Activated CD8-positive, alpha-beta memory T cell treated with anti-CD3 and anti-CD28 coated beads, Interleukin-2, amount 10 ng/mL, durations not matched to agents 7 days and 5 days (primary cell): ENCODE measurements at regions not wholly inside any gene's neighbourhood (a gene's known extent, or its start where the extent isn't known, plus 50 kb on each side); places are given as distances from the start of the nearest gene placed in this dataset.
"Not testable (repeated sequence)": the region's sequence is repeated elsewhere in the genome, so short reads cannot be mapped to it uniquely, and the experiment has no call there.

ENCODE experiments used
- ATAC-seq: fragments of 150-1000 bp; cut with Tn5 transposase; one replicate; pipeline ENCODE4 v1.10.0; 2021; ENCODE audit warnings: moderate library complexity
- CTCF ChIA-PET: fragments of 350-600 bp; sonication (Branson Sonifier 250); formaldehyde crosslinking; loops from one replicate; lab custom pipeline; 2021; ENCODE audit warnings: antibody characterized with exemption; lab: Charles Lee
- DNase-seq: peaks from one replicate; pipeline ENCODE4 v3.0.0-alpha.2; 2020
- H3K27ac Mint-ChIP-seq: one replicate; pipeline ENCODE4 v1.8.0; 2021; ENCODE audit warnings: mild to moderate bottlenecking, mixed read lengths
- H3K27me3 Mint-ChIP-seq: one replicate; pipeline ENCODE4 v1.8.0; 2021; ENCODE audit warnings: mixed read lengths
- H3K36me3 Mint-ChIP-seq: one replicate; pipeline ENCODE4 v1.8.0; 2021; ENCODE audit warnings: mild to moderate bottlenecking, mixed read lengths
- H3K4me1 Mint-ChIP-seq: one replicate; pipeline ENCODE4 v1.8.0; 2021; ENCODE audit warnings: mixed read lengths
- H3K4me3 Mint-ChIP-seq: one replicate; pipeline ENCODE4 v1.8.0; 2021; ENCODE audit warnings: mild to moderate bottlenecking, moderate library complexity, mixed read lengths
- H3K9me3 Mint-ChIP-seq: one replicate; pipeline ENCODE4 v1.8.0; 2022; ENCODE audit warnings: low read depth, mixed read lengths

DNA sequence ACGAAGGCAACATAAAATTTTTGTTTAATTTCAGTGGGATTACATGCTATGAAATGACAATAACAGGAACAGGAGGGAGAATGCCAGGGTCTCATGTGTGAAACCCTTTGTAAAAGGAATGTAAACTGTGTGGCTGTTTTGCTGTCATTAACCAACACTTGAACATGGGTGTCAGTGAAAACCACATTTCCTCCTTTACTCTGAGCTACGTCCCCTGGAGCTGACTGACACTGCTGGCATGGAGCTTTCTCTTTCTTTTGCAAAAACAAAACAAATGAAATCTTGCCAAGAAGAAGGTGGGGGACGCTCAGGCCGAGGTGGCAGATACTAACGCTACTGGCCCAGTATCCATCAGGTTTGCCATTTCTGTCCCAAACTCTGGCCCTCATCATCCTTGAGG lies 121.4 kb downstream of the DMRT2 start:
- Mint-ChIP-seq H3K36me3 (no peaks in the 10 kb centered on the region), H3K9me3 (no peaks in the 10 kb centered on the region), H3K27me3 (no peaks in the 10 kb centered on the region), H3K4me1 (no peaks in the 10 kb centered on the region), H3K4me3 (no peak overlapping the region), H3K27ac (no peak overlapping the region)
- no peak for DNase-seq
- CTCF ChIA-PET: no interaction called here
- ATAC-seq: no peak

DNA sequence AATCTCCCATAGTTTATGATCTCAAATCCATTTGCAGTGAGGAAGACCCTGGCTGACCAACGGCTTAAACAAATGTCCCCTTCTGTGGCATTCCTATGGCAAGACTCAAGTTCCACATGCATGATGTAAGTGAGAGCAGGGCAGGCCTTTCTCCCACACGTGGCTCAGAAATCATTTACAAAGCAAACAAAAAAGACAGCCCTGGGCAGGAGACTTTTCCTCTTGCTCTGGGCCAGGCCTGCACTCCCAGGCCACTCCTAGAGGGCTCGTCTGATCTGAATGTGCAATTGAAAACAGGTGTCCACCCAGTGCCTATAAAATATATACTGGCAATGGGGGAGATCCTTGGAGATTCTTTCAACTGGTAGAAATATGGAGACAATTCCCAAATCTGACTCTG lies 123.1 kb downstream of the DMRT2 start:
- no peak overlapping the region for H3K27ac Mint-ChIP-seq

DNA sequence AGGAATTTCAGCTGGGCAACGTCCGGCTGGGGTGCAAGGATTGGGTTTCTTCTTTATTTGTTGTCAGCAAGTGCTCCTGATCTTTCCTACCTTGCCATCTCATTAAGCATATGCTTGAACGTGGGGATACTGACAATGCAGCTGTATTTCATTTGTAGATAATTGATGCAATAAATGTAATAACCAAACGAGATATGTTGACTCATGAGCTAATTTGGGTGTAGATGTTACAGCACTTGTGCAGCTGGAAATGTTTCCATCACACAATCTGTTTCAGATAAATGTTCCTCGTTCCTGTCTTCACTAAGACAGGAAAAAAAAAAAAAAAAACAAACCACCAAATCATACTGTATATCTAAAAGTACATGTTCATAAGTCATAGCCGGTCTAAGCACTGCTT lies 123.8 kb downstream of the DMRT2 start:
- Mint-ChIP-seq H3K36me3 (no peaks in the 10 kb centered on the region), H3K27me3 (no peaks in the 10 kb centered on the region), H3K27ac (no peak overlapping the region), H3K9me3 (no peaks in the 10 kb centered on the region), H3K4me1 (no peaks in the 10 kb centered on the region), H3K4me3 (no peak overlapping the region)
- CTCF ChIA-PET: no interaction called here
- no peak for ATAC-seq
- DNase-seq: no peak

More for the DNA sequence above, 123.1 kb downstream of the DMRT2 start:
- Mint-ChIP-seq H3K36me3 (no peaks in the 10 kb centered on the region), H3K4me1 (no peaks in the 10 kb centered on the region), H3K27me3 (no peaks in the 10 kb centered on the region), H3K9me3 (no peaks in the 10 kb centered on the region), H3K4me3 (no peak overlapping the region)
- CTCF ChIA-PET: no interaction called here
- ATAC-seq (no peak), DNase-seq (no peak)

DNA sequence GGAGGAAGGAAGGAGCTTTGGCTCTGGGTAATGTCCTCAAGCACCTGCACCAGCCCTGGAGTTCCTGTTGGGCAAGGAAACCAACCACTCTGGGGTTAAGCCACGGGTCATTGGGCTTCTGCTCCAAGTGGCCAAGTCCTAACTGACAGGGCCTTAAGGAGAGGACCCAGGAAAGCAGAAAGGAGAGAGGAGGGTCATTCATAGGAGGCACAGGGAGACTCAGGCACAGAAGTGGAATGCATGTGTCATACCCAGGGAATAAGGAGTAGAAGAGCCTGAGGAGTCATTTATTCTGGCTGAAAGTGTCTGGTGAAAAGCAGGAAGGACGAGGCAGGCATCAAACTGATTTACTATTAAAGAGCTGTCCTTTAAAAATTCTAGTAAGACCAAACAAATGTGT lies 129.2 kb downstream of the DMRT2 start:
- Mint-ChIP-seq H3K36me3 (no peaks in the 10 kb centered on the region), H3K4me3 (no peak overlapping the region), H3K27ac (no peak overlapping the region), H3K9me3 (no peaks in the 10 kb centered on the region), H3K27me3 (no peaks in the 10 kb centered on the region), H3K4me1 (no peaks in the 10 kb centered on the region)
- no peak for ATAC-seq
- no peak for DNase-seq
- CTCF ChIA-PET: no interaction called here

DNA sequence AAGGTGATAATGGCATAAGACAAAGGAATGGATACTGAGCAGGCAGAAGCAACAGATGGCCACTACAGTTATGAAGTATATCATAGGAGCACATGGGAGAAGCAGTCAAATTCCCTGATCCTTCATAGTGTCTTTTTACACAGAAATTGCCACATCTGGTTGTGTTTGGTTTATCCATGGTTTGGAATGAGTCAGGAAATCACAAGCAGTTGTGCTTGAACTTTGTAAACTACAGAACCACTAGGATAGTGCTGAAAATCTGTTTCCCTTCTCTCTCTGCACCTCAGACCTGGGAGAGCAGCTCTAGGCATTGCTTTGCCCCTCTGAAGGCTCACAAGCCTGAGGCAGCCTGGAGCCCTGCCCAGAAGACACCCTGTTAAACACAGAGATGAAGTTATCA lies 134.0 kb downstream of the DMRT2 start:
- no peak for DNase-seq
- ATAC-seq: no peak
- CTCF ChIA-PET: no interaction called here
- Mint-ChIP-seq H3K27ac (no peak overlapping the region), H3K9me3 (no peaks in the 10 kb centered on the region), H3K27me3 (no peaks in the 10 kb centered on the region), H3K36me3 (no peaks in the 10 kb centered on the region), H3K4me1 (no peaks in the 10 kb centered on the region), H3K4me3 (no peak overlapping the region)

DNA sequence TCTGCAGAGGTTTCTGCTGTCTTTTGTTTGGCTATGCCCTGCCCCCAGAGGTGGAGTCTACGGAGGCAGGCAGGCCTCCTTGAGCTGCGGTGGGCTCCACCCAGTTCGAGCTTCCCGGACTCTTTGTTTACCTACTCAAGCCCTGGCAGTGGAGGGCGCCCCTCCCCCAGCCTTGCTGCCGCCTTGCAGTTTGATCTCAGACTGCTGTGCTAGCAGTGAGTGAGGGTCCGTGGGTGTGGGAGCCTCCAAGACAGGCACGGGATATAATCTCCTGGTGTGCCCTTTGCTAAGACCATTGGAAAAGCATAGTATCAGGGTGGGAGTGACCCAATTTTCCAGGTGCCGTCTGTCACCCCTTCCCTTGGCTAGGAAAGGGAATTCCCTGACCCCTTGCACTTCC lies 137.0 kb downstream of the DMRT2 start:
- CTCF ChIA-PET, DNase-seq, H3K36me3 Mint-ChIP-seq, H3K4me1 Mint-ChIP-seq, H3K27ac Mint-ChIP-seq, H3K27me3 Mint-ChIP-seq, H3K9me3 Mint-ChIP-seq, H3K4me3 Mint-ChIP-seq, ATAC-seq: not testable (repeated sequence)

DNA sequence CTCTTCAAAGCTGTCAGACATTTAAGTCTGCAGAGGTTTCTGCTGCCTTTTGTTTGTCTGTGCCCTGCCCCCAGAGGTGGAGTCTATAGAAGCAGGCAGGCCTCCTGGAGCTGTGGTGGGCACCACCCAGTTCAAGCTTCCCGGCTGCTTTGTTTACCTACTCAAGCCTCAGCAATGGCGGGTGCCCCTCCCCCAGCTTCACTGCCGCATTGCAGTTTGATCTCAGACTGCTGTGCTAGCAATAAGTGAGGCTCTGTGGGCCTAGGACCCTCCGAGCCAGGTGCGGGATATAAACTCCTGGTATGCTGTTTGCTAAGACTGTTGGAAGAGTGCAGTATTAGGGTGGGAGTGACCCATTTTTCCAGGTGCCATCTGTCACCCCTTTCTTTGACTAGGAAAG lies 145.5 kb downstream of the DMRT2 start:
- H3K27me3 Mint-ChIP-seq, CTCF ChIA-PET, H3K4me1 Mint-ChIP-seq, H3K36me3 Mint-ChIP-seq, ATAC-seq, H3K9me3 Mint-ChIP-seq, DNase-seq, H3K4me3 Mint-ChIP-seq, H3K27ac Mint-ChIP-seq: not testable (repeated sequence)

DNA sequence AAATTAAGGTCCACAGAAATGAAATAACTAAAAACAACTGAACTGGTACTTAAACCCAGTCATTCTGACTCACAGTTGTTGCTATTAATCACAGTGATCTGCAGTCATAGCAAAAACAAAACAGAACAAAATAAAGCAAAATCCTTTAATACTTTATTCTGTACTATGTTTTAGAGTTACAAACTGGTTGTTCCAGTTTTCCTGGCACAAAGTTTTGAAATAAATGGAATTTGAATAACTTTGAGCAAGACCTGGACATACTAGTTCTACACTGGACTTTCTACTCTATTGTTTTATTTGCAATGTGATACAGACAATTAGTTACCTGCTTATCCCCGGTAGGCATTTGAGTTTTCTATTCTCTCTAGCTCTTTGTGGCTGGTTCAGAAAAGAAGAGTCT lies 147.9 kb downstream of the DMRT2 start:
- DNase-seq: no peak
- ATAC-seq: no peak

DNA sequence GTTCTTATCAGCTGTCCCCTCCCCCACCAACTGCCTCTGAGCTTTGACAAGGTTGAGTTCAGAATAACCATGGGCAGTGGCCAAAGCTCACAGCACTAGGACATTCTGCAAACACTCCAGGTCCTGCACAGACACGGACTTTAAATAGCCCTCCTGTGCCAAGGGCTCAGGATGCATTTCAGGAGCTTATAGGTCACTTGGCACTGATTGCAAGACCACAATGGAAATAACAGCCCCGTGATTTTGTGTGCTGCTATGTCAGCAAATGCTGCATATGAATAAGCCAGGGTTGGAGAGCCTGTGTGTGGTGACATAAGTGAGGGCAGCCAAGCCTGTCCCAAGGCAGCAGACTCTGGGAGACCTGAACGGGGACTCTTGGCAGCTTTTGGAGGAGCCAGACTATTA lies 150.7 kb downstream of the DMRT2 start:
- CTCF ChIA-PET: no interaction called here
- Mint-ChIP-seq H3K4me3 (no peak overlapping the region), H3K27me3 (no peaks in the 10 kb centered on the region)

More for the DNA sequence above, 147.9 kb downstream of the DMRT2 start:
- H3K4me1 Mint-ChIP-seq: no peaks in the 10 kb centered on the region
- H3K27me3 Mint-ChIP-seq: no peaks in the 10 kb centered on the region
- H3K9me3 Mint-ChIP-seq: peaks cover under 1% of the 10 kb centered on the region
- H3K36me3 Mint-ChIP-seq: no peaks in the 10 kb centered on the region
- CTCF ChIA-PET: no interaction called here
- no peak overlapping the region for H3K27ac Mint-ChIP-seq
- no peak overlapping the region for H3K4me3 Mint-ChIP-seq

DNA sequence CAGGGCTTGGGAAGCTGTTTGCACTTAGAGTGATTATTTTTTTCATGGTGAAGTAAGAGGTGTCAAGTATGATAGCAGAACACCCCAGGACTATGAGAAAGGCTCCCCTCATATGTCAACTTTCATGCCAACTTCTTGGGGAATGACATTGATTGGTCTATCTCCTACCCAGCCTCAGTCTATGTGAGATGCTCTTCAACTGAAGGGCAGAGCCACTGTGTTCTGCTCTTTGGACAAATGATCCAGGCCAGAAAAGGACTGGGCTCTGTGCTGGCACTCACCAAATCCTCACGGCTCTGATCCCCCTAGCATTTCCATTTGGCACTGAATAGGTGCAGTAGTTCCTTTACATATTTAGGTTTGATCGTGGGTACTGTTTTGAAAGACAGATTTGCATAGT lies 151.1 kb downstream of the DMRT2 start:
- DNase-seq: no peak
- H3K36me3 Mint-ChIP-seq: no peaks in the 10 kb centered on the region
- ATAC-seq: no peak
- CTCF ChIA-PET: no interaction called here
- H3K27me3 Mint-ChIP-seq: no peaks in the 10 kb centered on the region
- no peaks in the 10 kb centered on the region for H3K9me3 Mint-ChIP-seq
- no peaks in the 10 kb centered on the region for H3K4me1 Mint-ChIP-seq
- H3K4me3 Mint-ChIP-seq: no peak overlapping the region
- H3K27ac Mint-ChIP-seq: no peak overlapping the region

More for the DNA sequence above, 150.7 kb downstream of the DMRT2 start:
- no peak for DNase-seq
- Mint-ChIP-seq H3K36me3 (no peaks in the 10 kb centered on the region), H3K4me1 (no peaks in the 10 kb centered on the region), H3K27ac (no peak overlapping the region), H3K9me3 (no peaks in the 10 kb centered on the region)
- no peak for ATAC-seq

DNA sequence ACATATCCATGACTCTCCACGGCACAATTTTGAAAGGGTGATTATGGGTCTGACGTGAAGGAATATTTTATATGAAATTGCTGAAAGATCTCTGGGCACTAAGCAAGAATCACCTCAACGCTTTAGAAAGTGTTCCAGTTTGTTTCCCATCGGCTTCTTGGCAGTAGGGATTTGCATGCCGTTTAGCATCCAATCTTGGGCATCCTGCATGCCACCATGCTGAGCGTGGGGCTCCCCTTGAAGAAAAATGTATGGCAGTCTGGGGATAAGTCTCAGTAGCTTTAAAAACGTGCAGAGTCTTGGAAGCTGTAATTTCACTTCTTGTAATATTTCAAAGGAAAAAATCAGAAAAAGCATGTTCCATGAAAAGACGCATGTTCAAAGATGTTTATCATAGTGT lies 151.7 kb downstream of the DMRT2 start:
- H3K4me3 Mint-ChIP-seq: no peak overlapping the region
- no peak for DNase-seq
- no peak overlapping the region for H3K27ac Mint-ChIP-seq
- ATAC-seq: no peak
- no peaks in the 10 kb centered on the region for H3K27me3 Mint-ChIP-seq
- H3K9me3 Mint-ChIP-seq: no peaks in the 10 kb centered on the region
- CTCF ChIA-PET: no interaction called here
- H3K4me1 Mint-ChIP-seq: no peaks in the 10 kb centered on the region
- H3K36me3 Mint-ChIP-seq: no peaks in the 10 kb centered on the region

DNA sequence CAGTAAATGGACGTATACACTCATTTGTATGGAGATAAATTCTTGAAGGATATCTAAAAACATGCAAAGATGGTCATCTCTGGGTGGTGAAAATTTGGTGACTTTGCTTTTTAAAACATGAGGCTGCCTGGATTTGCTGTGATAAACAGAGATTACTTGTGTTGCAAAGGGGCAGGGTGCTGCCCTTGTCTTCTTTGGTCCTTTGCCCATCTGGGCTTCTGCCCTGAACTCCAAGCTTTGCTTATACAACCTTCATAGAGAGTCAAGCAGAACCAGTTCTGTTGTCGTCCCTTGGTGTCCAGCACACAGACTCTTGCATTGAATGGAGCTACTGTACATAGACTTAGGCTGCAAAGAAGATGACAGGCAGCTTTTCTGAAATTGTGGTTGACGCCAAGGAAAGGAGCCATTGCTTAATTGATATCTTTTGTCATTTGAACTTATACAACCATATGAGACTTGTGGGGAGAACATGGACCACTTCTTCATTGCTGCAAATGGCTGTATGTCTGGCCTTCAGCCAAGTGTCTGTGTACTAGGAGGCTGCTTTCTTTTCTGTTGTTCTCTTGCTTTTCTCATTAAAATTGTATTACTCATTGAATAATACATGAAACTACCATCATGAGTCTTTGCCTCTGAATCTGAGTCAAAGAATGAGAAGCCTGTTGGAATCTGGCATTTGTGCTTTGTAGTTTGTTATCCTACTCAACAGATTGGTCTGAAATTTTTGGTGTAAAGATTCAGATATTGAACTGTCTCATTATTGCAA lies 152.5 kb downstream of the DMRT2 start:
- no peaks in the 10 kb centered on the region for H3K4me1 Mint-ChIP-seq
- H3K27ac Mint-ChIP-seq: no peak overlapping the region
- no peaks in the 10 kb centered on the region for H3K9me3 Mint-ChIP-seq
- DNase-seq (no peak), ATAC-seq (no peak)
- no peak overlapping the region for H3K4me3 Mint-ChIP-seq
- no peaks in the 10 kb centered on the region for H3K27me3 Mint-ChIP-seq
- CTCF ChIA-PET: no interaction called here
- H3K36me3 Mint-ChIP-seq: no peaks in the 10 kb centered on the region

DNA sequence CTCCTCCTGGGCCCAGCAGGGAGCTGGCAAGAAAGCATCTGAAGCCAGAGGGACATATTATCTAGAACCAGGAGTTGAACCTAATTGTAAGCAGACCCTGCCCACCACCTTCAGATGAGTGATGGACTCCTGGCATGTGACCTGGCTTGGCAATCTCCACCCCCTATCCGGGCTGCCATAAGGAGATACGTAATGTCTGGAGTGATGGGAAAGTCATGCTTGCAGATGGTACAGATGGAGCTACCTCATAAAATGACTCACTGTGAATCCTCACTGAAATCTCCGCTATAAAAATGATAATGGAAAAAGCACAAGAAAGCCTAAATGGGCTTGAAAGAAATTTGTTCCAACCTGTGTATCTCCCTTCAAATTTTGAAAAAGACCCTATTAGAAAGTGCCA lies 157.5 kb downstream of the DMRT2 start:
- H3K27ac Mint-ChIP-seq: no peak overlapping the region
- no peak overlapping the region for H3K4me3 Mint-ChIP-seq
- DNase-seq: no peak
- no peaks in the 10 kb centered on the region for H3K9me3 Mint-ChIP-seq
- no peaks in the 10 kb centered on the region for H3K36me3 Mint-ChIP-seq
- ATAC-seq: no peak
- H3K4me1 Mint-ChIP-seq: no peaks in the 10 kb centered on the region
- no peaks in the 10 kb centered on the region for H3K27me3 Mint-ChIP-seq
- CTCF ChIA-PET: no interaction called here

DNA sequence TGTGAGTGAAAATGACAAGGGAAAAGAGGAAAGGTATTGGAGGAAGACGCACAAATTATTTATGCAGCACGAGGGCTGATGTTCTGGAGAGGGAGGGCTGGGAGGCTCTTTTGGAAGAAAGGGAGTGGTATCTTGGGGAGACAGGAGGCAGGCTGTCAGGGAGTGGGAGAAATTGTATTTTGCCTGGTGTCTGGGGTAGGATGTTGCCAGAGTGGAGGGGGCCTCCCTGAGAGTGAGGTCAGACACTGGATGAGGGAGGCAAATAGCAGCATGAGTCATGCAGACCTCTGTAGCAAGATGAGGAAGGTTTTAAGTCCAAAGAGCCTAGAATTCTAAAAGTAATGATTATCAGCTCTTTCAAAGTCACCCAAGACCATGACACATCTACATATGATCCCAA lies 158.0 kb downstream of the DMRT2 start:
- Mint-ChIP-seq H3K4me3 (no peak overlapping the region), H3K27me3 (no peaks in the 10 kb centered on the region), H3K9me3 (no peaks in the 10 kb centered on the region), H3K36me3 (no peaks in the 10 kb centered on the region), H3K4me1 (no peaks in the 10 kb centered on the region), H3K27ac (no peak overlapping the region)
- CTCF ChIA-PET: no interaction called here
- no peak for DNase-seq
- no peak for ATAC-seq

DNA sequence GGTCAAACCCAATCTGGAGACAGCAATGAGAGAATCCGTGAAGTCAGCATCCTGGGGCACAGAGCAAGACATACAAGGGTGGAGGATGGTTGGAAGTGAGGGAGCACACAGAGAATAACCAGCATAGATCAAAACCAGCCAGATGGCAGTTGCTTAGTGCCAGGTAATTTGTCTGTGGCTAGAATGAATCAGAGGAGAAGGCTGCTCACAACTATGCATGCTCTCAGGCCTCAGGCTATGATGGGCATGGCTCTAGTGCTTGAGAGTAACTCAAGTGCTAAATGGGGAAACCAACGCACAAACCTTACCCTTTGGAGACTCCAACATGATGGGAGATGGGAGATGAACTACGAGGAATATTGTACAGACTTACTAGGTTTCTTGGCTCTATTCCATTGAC lies 160.8 kb downstream of the DMRT2 start:
- Mint-ChIP-seq H3K36me3 (no peaks in the 10 kb centered on the region), H3K4me1 (no peaks in the 10 kb centered on the region), H3K9me3 (no peaks in the 10 kb centered on the region), H3K4me3 (no peak overlapping the region), H3K27ac (no peak overlapping the region), H3K27me3 (no peaks in the 10 kb centered on the region)
- CTCF ChIA-PET: no interaction called here
- no peak for ATAC-seq
- no peak for DNase-seq
